ENCODE measurements at regions not wholly inside any gene's neighbourhood (a gene's known extent, or its start where the extent isn't known, plus 50 kb on each side); places are given as distances from the start of the nearest gene placed in this dataset.

DNA sequence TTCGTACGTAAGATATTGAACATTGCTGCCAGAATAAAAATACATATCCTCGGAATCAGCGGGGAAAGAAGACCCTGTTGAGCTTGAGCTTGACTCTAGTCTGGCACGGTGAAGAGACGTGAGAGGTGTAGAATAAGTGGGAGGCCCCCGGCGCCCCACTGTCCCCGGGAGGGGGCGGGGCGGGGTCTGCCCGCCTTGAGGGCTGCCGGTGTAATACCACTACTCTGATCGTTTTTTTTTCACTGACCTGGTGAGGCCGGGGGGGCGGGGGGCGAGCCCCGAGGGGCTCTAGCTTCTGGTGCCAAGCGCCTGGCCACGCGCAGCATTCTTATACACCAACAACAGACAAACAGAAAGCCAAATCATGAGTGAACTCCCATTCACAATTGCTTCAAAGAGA, 324.0 kb upstream of the REG3G start:
- no peak overlapping the region for H3K9ac ChIP-seq (ENCODE audit: low read length)
- no peaks in the 10 kb centered on the region for H3K27me3 ChIP-seq (ENCODE audit: control insufficient read depth, insufficient read depth, low read length)

DNA sequence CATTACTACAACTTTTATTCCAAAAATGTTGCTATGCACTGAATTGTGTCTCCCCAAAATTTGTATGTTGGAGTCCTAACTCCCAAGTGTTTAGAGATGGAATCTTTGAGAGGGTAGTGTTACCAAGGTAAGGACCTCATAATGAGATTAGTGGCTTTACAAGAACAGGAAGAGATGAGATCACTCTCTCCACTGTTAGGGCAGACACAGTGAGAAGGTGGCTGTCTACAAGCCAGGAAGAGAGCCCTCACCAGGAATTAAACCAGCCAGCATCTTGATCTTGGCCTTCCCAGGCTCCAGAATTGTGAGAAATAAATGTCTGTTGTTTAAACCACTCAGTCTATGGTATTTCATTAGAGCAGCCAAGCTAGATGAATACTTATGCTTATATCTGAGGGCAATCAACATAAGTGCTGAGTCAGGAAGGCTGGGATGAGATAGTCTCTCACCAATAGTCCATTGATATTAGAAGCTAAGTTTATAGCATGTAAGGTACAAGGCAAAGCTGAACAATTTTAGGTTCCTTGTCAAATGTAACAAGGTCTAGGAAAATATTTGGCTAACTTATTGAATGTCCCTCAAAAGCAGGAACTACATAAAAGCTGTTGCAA, 317.6 kb upstream of the REG3G start:
- H3K9ac ChIP-seq (ENCODE audit: low read length), result no peak overlapping the region
- no peak overlapping the region for H3K4me3 ChIP-seq (ENCODE audit: low read length)

More for the DNA sequence above, 324.0 kb upstream of the REG3G start:
- no peak overlapping the region for H3K4me3 ChIP-seq (ENCODE audit: low read length)
- no peaks in the 10 kb centered on the region for H3K4me1 ChIP-seq (ENCODE audit: control insufficient read depth, insufficient read depth, low read length)
- H3K27ac ChIP-seq (ENCODE audit: low read depth, low read length), result no peak overlapping the region
- H3K36me3 ChIP-seq (ENCODE audit: control insufficient read depth, insufficient read depth, low read length), result no peaks in the 10 kb centered on the region

DNA sequence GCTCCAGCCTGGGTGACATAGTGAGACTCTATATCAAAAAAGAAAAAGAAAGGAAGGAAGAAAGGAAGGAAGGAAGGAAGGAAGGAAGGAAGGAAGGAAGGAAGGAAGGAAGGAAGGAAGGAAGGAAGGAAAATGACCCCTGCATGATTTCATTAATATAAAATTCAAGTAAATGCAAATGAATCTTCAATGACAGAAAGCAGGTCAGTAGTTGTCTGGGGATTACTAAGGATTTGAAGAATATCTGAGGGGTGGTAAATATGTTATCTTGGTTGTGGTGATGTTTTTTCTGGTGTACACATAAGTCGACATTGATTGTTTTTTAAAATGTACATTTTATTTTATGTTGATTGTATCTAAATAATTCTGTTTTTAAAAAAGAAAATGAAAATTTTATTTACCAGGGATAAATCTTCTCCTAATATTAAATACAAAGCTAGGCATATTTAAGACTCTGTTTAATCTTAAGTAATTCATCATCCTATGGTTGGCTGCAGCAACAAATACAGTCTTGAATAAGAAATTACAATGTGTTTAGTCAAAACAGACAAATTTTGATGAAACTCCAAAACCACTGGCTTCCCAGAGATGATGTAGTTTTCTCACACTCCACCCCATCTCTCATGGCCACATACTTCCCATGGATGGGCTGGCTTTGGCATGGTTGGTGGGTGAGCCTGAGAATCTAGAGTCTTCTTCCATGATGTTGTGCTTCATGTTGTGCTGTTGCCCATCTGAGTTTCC, 314.7 kb upstream of the REG3G start:
- Histone ChIP-seq H3K4me1 (ENCODE audit: control insufficient read depth, insufficient read depth, low read length) (no peaks in the 10 kb centered on the region), H3K4me3 (ENCODE audit: low read length) (no peak overlapping the region), H3K27ac (ENCODE audit: low read depth, low read length) (no peak overlapping the region), H3K27me3 (ENCODE audit: control insufficient read depth, insufficient read depth, low read length) (no peaks in the 10 kb centered on the region), H3K36me3 (ENCODE audit: control insufficient read depth, insufficient read depth, low read length) (no peaks in the 10 kb centered on the region), H3K9ac (ENCODE audit: low read length) (no peak overlapping the region)

More for the DNA sequence above, 317.6 kb upstream of the REG3G start:
- Histone ChIP-seq H3K4me1 (ENCODE audit: control insufficient read depth, insufficient read depth, low read length) (no peaks in the 10 kb centered on the region), H3K27me3 (ENCODE audit: control insufficient read depth, insufficient read depth, low read length) (no peaks in the 10 kb centered on the region), H3K36me3 (ENCODE audit: control insufficient read depth, insufficient read depth, low read length) (no peaks in the 10 kb centered on the region), H3K27ac (ENCODE audit: low read depth, low read length) (no peak overlapping the region)

DNA sequence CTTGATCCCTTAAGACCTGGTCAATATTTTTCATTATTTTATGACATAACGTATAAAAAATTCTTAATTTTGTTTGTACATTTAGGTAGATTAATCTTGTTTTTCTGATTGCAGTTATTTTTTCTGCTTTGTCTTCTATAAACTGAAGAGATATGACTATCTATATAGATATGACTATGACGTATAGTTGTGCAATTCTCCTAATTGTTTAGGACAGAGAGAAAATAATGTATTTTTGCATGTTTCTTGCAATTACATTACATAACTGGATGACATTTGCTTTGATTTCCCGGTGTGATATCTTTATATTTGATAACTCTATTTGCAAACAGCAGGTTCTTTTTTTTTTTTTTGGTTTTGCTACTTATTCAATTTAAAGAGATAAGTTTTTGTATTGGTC, 310.2 kb upstream of the REG3G start:
- H3K36me3 ChIP-seq (ENCODE audit: control insufficient read depth, insufficient read depth, low read length), result no peaks in the 10 kb centered on the region
- H3K27me3 ChIP-seq (ENCODE audit: control insufficient read depth, insufficient read depth, low read length), result no peaks in the 10 kb centered on the region
- no peaks in the 10 kb centered on the region for H3K4me1 ChIP-seq (ENCODE audit: control insufficient read depth, insufficient read depth, low read length)
- H3K4me3 ChIP-seq (ENCODE audit: low read length), result no peak overlapping the region
- H3K27ac ChIP-seq (ENCODE audit: low read depth, low read length), result no peak overlapping the region
- no peak overlapping the region for H3K9ac ChIP-seq (ENCODE audit: low read length)

DNA sequence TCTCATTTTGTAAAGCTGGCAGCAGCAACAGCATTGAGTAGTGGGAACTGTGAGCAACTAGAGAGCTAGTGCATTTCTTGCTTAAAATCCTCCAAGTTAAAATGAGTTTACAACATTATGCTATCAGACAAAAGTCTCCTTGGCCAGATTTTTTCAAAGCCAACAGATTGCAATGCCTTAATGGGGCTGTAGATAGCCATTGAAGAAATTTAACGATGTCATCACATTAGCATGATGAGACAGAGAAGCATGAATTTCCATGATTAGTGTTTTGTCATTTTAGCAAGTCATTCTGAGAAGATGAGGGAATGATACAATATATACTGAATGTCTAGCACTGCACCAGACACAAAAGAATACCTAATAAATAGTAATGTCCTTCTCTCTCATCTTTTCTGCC, 307.5 kb upstream of the REG3G start:
- Histone ChIP-seq H3K27me3 (ENCODE audit: control insufficient read depth, insufficient read depth, low read length) (no peaks in the 10 kb centered on the region), H3K27ac (ENCODE audit: low read depth, low read length) (no peak overlapping the region), H3K4me3 (ENCODE audit: low read length) (no peak overlapping the region), H3K4me1 (ENCODE audit: control insufficient read depth, insufficient read depth, low read length) (no peaks in the 10 kb centered on the region), H3K9ac (ENCODE audit: low read length) (no peak overlapping the region), H3K36me3 (ENCODE audit: control insufficient read depth, insufficient read depth, low read length) (no peaks in the 10 kb centered on the region)

DNA sequence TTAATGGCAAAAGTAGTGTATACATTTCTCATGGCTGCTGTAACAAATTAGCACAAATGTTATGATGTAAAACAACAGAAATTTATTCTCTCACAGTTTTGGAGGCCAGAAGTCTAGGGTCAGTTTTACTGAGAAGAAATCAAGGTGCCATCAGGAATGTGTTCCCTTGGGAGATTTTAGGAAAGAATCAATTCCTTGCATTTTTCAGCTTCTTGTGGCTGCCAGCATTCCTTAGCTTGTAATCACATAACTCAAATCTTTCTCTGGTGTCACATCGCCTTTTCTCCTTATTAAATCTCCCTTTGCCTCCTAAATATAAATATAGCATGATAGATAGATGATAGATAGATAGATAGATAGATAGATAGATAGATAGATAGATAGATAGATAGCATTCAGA, 307.0 kb upstream of the REG3G start:
- H3K9ac ChIP-seq (ENCODE audit: low read length), result no peak overlapping the region
- H3K4me1 ChIP-seq (ENCODE audit: control insufficient read depth, insufficient read depth, low read length), result no peaks in the 10 kb centered on the region
- no peaks in the 10 kb centered on the region for H3K36me3 ChIP-seq (ENCODE audit: control insufficient read depth, insufficient read depth, low read length)
- no peak overlapping the region for H3K27ac ChIP-seq (ENCODE audit: low read depth, low read length)
- H3K4me3 ChIP-seq (ENCODE audit: low read length), result no peak overlapping the region
- no peaks in the 10 kb centered on the region for H3K27me3 ChIP-seq (ENCODE audit: control insufficient read depth, insufficient read depth, low read length)

DNA sequence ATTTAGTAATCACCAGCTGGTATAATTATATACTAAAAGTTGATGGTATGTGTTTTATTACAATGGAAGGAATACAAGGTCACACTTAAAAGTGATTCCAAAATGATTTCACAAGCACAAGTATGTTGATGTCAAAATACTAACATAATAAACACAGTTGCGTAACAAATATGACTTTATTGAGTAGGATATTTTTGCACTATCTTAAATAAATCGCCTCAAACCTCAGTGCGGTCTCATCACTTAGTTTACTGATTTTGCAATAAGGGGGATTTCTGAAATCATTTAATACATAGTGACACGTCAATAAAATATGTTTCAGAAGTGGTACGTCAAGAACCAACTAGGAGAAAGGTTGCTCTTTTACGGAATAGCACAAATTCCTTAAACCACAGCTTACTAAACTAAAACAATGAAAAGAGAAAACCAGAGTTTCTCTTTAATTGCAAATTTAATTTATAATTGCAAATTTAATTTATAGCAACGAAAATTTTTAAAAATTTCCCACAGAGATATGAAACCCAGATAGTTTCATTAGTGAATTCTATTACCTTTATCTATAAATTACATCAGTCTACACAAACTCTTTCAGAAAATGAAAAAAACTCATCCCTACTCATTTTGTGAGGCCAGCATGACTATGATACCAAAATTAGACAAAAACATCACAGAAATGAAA, 304.0 kb upstream of the REG3G start:
- Histone ChIP-seq H3K4me3 (ENCODE audit: low read length) (no peak overlapping the region), H3K27me3 (ENCODE audit: control insufficient read depth, insufficient read depth, low read length) (no peaks in the 10 kb centered on the region), H3K27ac (ENCODE audit: low read depth, low read length) (no peak overlapping the region), H3K9ac (ENCODE audit: low read length) (no peak overlapping the region), H3K36me3 (ENCODE audit: control insufficient read depth, insufficient read depth, low read length) (no peaks in the 10 kb centered on the region), H3K4me1 (ENCODE audit: control insufficient read depth, insufficient read depth, low read length) (no peaks in the 10 kb centered on the region)

DNA sequence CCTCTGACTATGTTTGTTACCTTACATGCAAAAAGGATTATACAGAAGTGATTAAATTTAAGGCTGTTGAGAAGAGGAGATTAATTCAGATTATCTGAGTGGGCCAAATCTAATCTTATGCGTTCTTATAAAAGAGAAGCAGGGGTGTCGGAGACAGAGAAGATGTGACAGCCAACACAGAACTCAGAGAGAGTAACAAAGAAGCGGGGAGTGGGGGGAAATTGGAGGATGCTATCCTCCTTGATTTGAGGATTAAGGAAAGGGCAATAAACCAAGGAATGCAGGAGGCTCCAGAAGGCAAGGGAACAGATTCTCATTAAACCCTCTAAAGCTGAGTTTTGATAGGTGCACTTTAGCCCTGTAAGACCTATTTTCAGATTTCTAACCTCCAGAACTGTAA, 291.3 kb upstream of the REG3G start:
- no peaks in the 10 kb centered on the region for H3K36me3 ChIP-seq (ENCODE audit: control insufficient read depth, insufficient read depth, low read length)
- H3K4me3 ChIP-seq (ENCODE audit: low read length), result no peak overlapping the region
- no peak overlapping the region for H3K9ac ChIP-seq (ENCODE audit: low read length)
- H3K4me1 ChIP-seq (ENCODE audit: control insufficient read depth, insufficient read depth, low read length), result no peaks in the 10 kb centered on the region
- no peaks in the 10 kb centered on the region for H3K27me3 ChIP-seq (ENCODE audit: control insufficient read depth, insufficient read depth, low read length)
- no peak overlapping the region for H3K27ac ChIP-seq (ENCODE audit: low read depth, low read length)

DNA sequence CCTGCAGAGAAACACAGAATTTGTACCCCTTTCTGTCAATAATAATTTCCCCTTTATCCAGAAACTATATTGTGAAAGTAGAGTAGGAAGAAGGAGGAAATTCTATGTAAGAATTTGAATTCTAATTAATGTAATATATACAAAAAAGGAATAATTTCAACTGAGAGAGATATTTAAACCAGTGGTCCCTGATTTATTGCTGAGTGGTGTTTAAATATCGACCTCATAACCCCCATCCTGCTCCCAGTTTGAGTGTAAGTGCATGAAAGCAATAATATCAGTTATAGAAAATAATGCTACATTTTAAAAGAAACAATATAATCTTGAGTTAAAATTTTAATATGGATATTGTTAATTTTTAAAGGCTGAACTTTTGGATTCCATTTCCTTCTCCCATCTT, 286.2 kb upstream of the REG3G start:
- H3K4me1 ChIP-seq (ENCODE audit: control insufficient read depth, insufficient read depth, low read length), result no peaks in the 10 kb centered on the region
- no peak overlapping the region for H3K27ac ChIP-seq (ENCODE audit: low read depth, low read length)
- no peaks in the 10 kb centered on the region for H3K36me3 ChIP-seq (ENCODE audit: control insufficient read depth, insufficient read depth, low read length)

DNA sequence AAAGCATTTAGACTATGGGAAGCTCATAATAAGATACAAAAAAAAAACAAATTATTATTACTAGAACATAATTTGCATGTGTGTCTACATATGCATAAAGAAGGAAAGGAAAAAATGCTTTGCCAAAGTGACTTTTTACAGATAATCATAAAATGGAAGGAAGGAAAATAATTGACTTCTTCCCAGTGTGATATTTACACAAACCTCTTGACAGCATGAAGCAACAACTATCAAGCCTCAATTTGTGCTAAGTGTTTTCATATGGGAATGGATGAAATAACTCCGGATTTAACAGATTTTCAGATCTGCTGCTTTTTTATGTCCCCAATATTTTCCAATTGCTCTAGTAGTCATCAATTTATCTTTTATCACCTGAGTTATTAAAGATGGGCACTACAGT, 275.9 kb upstream of the REG3G start:
- Histone ChIP-seq H3K27ac (ENCODE audit: low read depth, low read length) (no peak overlapping the region), H3K4me1 (ENCODE audit: control insufficient read depth, insufficient read depth, low read length) (no peaks in the 10 kb centered on the region), H3K36me3 (ENCODE audit: control insufficient read depth, insufficient read depth, low read length) (no peaks in the 10 kb centered on the region), H3K9ac (ENCODE audit: low read length) (no peak overlapping the region), H3K27me3 (ENCODE audit: control insufficient read depth, insufficient read depth, low read length) (no peaks in the 10 kb centered on the region), H3K4me3 (ENCODE audit: low read length) (no peak overlapping the region)

More for the DNA sequence above, 286.2 kb upstream of the REG3G start:
- Histone ChIP-seq H3K4me3 (ENCODE audit: low read length) (no peak overlapping the region), H3K9ac (ENCODE audit: low read length) (no peak overlapping the region), H3K27me3 (ENCODE audit: control insufficient read depth, insufficient read depth, low read length) (no peaks in the 10 kb centered on the region)

DNA sequence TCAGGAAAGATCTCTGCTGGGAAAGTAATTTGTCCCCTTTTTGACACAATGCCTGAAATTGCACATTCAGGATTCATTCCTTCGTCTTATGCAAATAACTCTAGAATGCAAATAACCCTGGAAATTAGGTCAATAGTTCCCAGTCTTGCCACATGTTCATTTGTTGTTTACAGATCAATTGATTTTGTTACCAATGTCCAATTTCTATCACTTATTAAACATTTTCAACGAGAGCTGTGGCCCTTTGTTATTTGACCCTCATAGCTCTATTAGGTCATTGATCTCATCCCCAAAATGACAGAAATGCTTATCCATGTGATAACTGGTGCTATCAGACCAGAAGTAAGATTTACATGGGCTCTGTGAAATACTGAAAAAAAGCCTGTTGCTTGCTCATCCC, 275.3 kb upstream of the REG3G start:
- Histone ChIP-seq H3K9ac (ENCODE audit: low read length) (no peak overlapping the region), H3K36me3 (ENCODE audit: control insufficient read depth, insufficient read depth, low read length) (no peaks in the 10 kb centered on the region), H3K27ac (ENCODE audit: low read depth, low read length) (no peak overlapping the region), H3K4me3 (ENCODE audit: low read length) (no peak overlapping the region), H3K4me1 (ENCODE audit: control insufficient read depth, insufficient read depth, low read length) (no peaks in the 10 kb centered on the region), H3K27me3 (ENCODE audit: control insufficient read depth, insufficient read depth, low read length) (no peaks in the 10 kb centered on the region)

DNA sequence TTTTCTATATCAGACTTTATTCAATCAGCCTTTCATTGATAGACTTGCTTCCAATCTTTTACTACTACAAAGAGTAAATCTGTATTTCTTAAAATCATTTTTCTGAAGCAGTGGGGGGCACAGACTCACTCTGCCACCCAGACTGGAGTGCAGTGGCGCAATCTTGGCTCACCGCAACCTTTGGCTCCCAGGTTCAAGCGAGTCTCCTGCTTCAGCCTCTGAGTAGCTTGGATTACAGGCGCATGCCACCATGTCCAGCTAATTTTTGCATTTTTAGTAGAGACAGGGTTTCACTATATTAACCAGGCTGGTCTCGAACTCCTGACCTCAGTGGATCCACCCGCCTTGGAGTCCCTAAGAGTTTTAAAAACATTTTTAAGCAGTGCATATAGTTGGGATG, 270.6 kb upstream of the REG3G start:
- H3K4me3 ChIP-seq (ENCODE audit: low read length), result no peak overlapping the region
- no peaks in the 10 kb centered on the region for H3K27me3 ChIP-seq (ENCODE audit: control insufficient read depth, insufficient read depth, low read length)
- no peaks in the 10 kb centered on the region for H3K36me3 ChIP-seq (ENCODE audit: control insufficient read depth, insufficient read depth, low read length)
- no peak overlapping the region for H3K27ac ChIP-seq (ENCODE audit: low read depth, low read length)
- H3K9ac ChIP-seq (ENCODE audit: low read length), result no peak overlapping the region
- peaks cover 2% of the 10 kb centered on the region for H3K4me1 ChIP-seq (ENCODE audit: control insufficient read depth, insufficient read depth, low read length)
